GM12891 (cell line): ENCODE measurements at regions not wholly inside any gene's neighbourhood (a gene's known extent, or its start where the extent isn't known, plus 50 kb on each side); places are given as distances from the start of the nearest gene placed in this dataset.

Experiments
- POLR2A ChIP-seq: IDR thresholded peaks from 2 replicates; pipeline ENCODE4 v1.6.1; 2011; ENCODE audit warnings: low read depth, low read length, control low read depth
- SPI1 ChIP-seq: IDR thresholded peaks from 2 replicates; pipeline ENCODE4 v1.6.1; 2011; ENCODE audit warnings: low read depth, low read length, control low read depth

- no peak for TF ChIP-seq SPI1
- no peak for TF ChIP-seq POLR2A
Measured at GRCh38 chr5:168147106-168147505, 144.3 kb upstream of the WWC1 start.
